ENCODE measurements at regions not wholly inside any gene's neighbourhood (a gene's known extent, or its start where the extent isn't known, plus 50 kb on each side); places are given as distances from the start of the nearest gene placed in this dataset.

DNA sequence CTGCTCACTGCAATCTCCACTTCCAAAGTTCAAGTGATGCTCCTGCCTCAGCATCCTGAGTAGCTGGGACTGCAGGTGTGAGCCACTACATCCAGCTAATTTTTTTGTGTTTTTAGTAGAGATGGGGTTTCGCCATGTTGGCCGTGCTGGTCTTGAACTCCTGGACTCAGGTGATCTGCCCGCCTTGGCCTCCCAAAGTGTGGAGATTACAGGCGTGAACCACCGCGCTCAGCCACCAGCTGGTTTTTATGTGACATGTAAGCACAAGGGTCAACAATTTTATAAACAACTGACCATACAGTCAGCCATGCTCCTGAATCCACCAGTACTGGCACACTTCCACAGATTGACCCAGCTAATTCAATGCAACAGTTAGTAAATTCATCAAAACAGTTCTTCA, 526.3 kb upstream of the LRRC4C start:
- Histone ChIP-seq H3K9me3 (ENCODE audit: insufficient read depth, low read length) (no peaks in the 10 kb centered on the region), H3K79me2 (ENCODE audit: low read length) (no peaks in the 10 kb centered on the region), H2AFZ (ENCODE audit: low read depth, low read length) (no peak overlapping the region), H3K27me3 (ENCODE audit: low read depth, low read length) (no peaks in the 10 kb centered on the region), H3K4me2 (ENCODE audit: low read length) (no peak overlapping the region), H3K4me1 (ENCODE audit: low read length) (peaks cover 10% of the 10 kb centered on the region), H3K27ac (ENCODE audit: low read length) (no peak overlapping the region), H3K9ac (ENCODE audit: low read length) (no peak overlapping the region), H4K20me1 (ENCODE audit: insufficient read depth, low read length) (no peaks in the 10 kb centered on the region), H3K36me3 (replicated peaks; ENCODE audit: low read depth, low read length) (no peaks in the 10 kb centered on the region), H3K4me3 (ENCODE audit: low read length) (no peak overlapping the region)
- TF ChIP-seq, protein P1, sequence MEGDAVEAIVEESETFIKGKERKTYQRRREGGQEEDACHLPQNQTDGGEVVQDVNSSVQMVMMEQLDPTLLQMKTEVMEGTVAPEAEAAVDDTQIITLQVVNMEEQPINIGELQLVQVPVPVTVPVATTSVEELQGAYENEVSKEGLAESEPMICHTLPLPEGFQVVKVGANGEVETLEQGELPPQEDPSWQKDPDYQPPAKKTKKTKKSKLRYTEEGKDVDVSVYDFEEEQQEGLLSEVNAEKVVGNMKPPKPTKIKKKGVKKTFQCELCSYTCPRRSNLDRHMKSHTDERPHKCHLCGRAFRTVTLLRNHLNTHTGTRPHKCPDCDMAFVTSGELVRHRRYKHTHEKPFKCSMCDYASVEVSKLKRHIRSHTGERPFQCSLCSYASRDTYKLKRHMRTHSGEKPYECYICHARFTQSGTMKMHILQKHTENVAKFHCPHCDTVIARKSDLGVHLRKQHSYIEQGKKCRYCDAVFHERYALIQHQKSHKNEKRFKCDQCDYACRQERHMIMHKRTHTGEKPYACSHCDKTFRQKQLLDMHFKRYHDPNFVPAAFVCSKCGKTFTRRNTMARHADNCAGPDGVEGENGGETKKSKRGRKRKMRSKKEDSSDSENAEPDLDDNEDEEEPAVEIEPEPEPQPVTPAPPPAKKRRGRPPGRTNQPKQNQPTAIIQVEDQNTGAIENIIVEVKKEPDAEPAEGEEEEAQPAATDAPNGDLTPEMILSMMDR (IDR thresholded peaks at IDR 0.05; ENCODE audit: low read depth, low read length): no peak
- no peak for TF ChIP-seq EZH2phosphoT487 (IDR thresholded peaks at IDR 0.05; ENCODE audit: low read depth)

DNA sequence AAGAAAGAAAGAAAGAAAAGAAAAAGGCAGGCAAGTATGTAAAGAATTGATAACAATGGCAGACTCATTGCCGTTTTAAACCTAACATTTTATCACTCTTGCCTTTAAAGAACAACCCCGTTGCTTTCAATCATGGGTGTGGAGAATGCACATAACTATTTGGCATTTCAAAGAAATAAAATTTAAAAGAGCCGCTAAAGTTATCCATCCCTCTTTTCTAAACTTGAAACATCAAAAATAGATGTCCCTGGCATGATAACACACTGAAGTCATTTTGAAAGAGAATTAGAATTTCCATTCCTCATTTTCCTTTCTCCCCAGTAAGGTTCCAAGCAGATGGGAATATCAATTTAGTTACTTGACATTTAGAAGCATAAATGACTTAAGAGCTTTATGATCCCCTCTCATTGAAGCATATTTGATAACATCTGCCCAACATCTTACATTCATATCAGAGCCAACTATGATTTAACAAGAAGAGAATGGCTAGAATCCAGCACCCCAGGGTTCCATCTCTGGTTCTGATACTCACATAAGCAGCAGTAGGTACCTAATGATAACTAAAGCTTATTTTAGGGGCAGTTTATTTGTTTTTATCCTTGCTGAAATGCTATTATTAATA, 529.6 kb upstream of the LRRC4C start:
- no peak overlapping the region for H3K9ac ChIP-seq (ENCODE audit: low read length)
- no peaks in the 10 kb centered on the region for H3K36me3 ChIP-seq (replicated peaks; ENCODE audit: low read depth, low read length)
- no peaks in the 10 kb centered on the region; the same call in 1 of the 2 replicates for H3K4me1 ChIP-seq (ENCODE audit: low read length)
- H3K4me2 ChIP-seq (ENCODE audit: low read length): no peak overlapping the region
- no peaks in the 10 kb centered on the region for H3K79me2 ChIP-seq (ENCODE audit: low read length)
- no peaks in the 10 kb centered on the region for H3K27me3 ChIP-seq (ENCODE audit: low read depth, low read length)
- no peak overlapping the region for H2AFZ ChIP-seq (ENCODE audit: low read depth, low read length)
- H3K27ac ChIP-seq (ENCODE audit: low read length): no peak overlapping the region
- no peaks in the 10 kb centered on the region for H3K9me3 ChIP-seq (ENCODE audit: insufficient read depth, low read length)
- no peaks in the 10 kb centered on the region for H4K20me1 ChIP-seq (ENCODE audit: insufficient read depth, low read length)
- TF ChIP-seq, protein P1 (IDR thresholded peaks at IDR 0.05; ENCODE audit: low read depth, low read length): no peak
- TF ChIP-seq EZH2phosphoT487 (IDR thresholded peaks at IDR 0.05; ENCODE audit: low read depth): no peak
- no peak overlapping the region for H3K4me3 ChIP-seq (ENCODE audit: low read length)

DNA sequence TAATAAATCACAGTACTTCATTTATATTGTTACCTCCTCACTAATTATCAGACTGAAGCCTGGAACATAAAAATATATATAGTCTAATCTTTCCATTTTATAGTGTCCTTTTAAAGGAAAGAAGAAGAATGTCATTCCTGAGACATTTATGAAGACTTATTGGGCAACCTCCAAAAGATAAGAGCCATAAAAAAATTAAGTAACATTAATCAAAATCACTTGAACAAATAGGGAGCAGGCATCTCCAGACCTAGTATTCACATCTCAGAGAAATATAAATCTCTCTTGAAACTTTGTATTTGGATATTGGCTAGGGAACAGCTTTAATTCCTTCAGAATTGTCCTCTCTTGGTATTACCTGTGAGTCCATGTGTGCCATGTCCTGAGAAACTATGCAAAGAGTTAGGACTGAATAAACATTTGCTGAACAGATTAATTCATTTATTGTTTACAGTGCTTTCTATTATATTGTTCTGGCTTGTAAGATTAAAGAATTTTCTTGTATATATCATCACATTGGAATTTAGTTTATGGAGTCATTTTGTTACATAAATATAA, 530.5 kb upstream of the LRRC4C start:
- TF ChIP-seq, protein P1 (IDR thresholded peaks at IDR 0.05; ENCODE audit: low read depth, low read length): no peak
- TF ChIP-seq EZH2phosphoT487 (IDR thresholded peaks at IDR 0.05; ENCODE audit: low read depth): no peak
- Histone ChIP-seq H3K27ac (ENCODE audit: low read length) (no peak overlapping the region), H3K9me3 (ENCODE audit: insufficient read depth, low read length) (no peaks in the 10 kb centered on the region), H3K4me3 (ENCODE audit: low read length) (no peak overlapping the region), H3K79me2 (ENCODE audit: low read length) (no peaks in the 10 kb centered on the region), H4K20me1 (ENCODE audit: insufficient read depth, low read length) (no peaks in the 10 kb centered on the region), H2AFZ (ENCODE audit: low read depth, low read length) (no peak overlapping the region), H3K9ac (ENCODE audit: low read length) (no peak overlapping the region), H3K4me2 (ENCODE audit: low read length) (no peak overlapping the region), H3K4me1 (ENCODE audit: low read length) (no peaks in the 10 kb centered on the region; the same call in 1 of the 2 replicates), H3K36me3 (replicated peaks; ENCODE audit: low read depth, low read length) (no peaks in the 10 kb centered on the region), H3K27me3 (ENCODE audit: low read depth, low read length) (no peaks in the 10 kb centered on the region)

DNA sequence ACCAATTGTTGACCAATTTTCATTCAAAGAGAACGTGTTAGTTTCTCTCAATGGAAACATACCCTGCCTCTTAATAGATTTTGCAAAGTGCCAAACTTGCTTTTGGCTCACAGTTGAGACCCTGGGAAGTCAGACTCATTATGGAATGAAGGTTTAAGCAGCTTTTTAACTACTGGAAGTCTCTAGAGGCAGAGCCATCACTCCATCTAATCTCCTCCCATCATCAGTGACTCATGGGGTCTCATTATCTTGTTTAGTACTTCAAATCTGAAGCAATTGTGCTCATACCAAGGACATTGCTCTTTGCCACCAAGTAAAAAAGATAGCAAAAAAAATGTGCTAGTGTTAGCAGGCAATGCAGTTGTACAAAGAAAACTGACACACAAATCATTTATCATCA, 537.1 kb upstream of the LRRC4C start:
- Histone ChIP-seq H3K27ac (ENCODE audit: low read length) (no peak overlapping the region), H3K36me3 (replicated peaks; ENCODE audit: low read depth, low read length) (no peaks in the 10 kb centered on the region), H3K9ac (ENCODE audit: low read length) (no peak overlapping the region), H2AFZ (ENCODE audit: low read depth, low read length) (no peak overlapping the region), H4K20me1 (ENCODE audit: insufficient read depth, low read length) (no peaks in the 10 kb centered on the region), H3K4me1 (ENCODE audit: low read length) (no peaks in the 10 kb centered on the region), H3K4me3 (ENCODE audit: low read length) (no peak overlapping the region), H3K9me3 (ENCODE audit: insufficient read depth, low read length) (no peaks in the 10 kb centered on the region), H3K4me2 (ENCODE audit: low read length) (no peak overlapping the region), H3K27me3 (ENCODE audit: low read depth, low read length) (no peaks in the 10 kb centered on the region), H3K79me2 (ENCODE audit: low read length) (no peaks in the 10 kb centered on the region)
- TF ChIP-seq EZH2phosphoT487 (IDR thresholded peaks at IDR 0.05; ENCODE audit: low read depth): no peak
- TF ChIP-seq, protein P1 (IDR thresholded peaks at IDR 0.05; ENCODE audit: low read depth, low read length): no peak

Measured in OCI-LY3 (cell line).